WTC11 (cell line): ENCODE measurements at regions not wholly inside any gene's neighbourhood (a gene's known extent, or its start where the extent isn't known, plus 50 kb on each side); places are given as distances from the start of the nearest gene placed in this dataset.

ENCODE experiments used
- ATAC-seq: fragments of 200-7000 bp; cut with Tn5 transposase; 2 replicates; pipeline ENCODE4 v1.10.0; 2021; ENCODE audit warnings: mild to moderate bottlenecking, moderate library complexity
- CTCF ChIA-PET: fragments of 300-600 bp; sonication (Branson Sonifier 250); formaldehyde crosslinking; loops from one replicate; lab custom pipeline; 2021; ENCODE audit warnings: antibody characterized with exemption; lab: Charles Lee
- POLR2A ChIA-PET: fragments of 350-600 bp; sonication (Branson Sonifier 250); formaldehyde crosslinking; loops from one replicate; lab custom pipeline; 2021; ENCODE audit warnings: antibody characterized with exemption; lab: Charles Lee
- DNase-seq: peaks from one replicate; pipeline ENCODE4 v3.0.0; 2021; ENCODE audit warnings: low spot score
- H3K27ac Mint-ChIP-seq: 2 replicates; pipeline ENCODE4 v1.8.0; 2021; ENCODE audit warnings: mixed read lengths
- H3K27me3 Mint-ChIP-seq: 2 replicates; pipeline ENCODE4 v1.8.0; 2021; ENCODE audit warnings: low read depth, mild to moderate bottlenecking, moderate library complexity, mixed read lengths
- H3K36me3 Mint-ChIP-seq: 2 replicates; pipeline ENCODE4 v1.8.0; 2021; ENCODE audit warnings: mixed read lengths
- H3K4me1 Mint-ChIP-seq: 2 replicates; pipeline ENCODE4 v1.8.0; 2022; ENCODE audit warnings: mixed read lengths
- H3K4me3 Mint-ChIP-seq: 2 replicates; pipeline ENCODE4 v1.8.0; 2021; ENCODE audit warnings: mild to moderate bottlenecking, moderate library complexity, mixed read lengths
- H3K9me3 Mint-ChIP-seq: 2 replicates; pipeline ENCODE4 v1.8.0; 2021; ENCODE audit warnings: mixed read lengths
- ATF1 ChIP-seq: sonication (generic); formaldehyde crosslinking; IDR thresholded peaks from 2 replicates; pipeline ENCODE4 v1.8.1; 2023; ENCODE audit warnings: mild to moderate bottlenecking, moderate library complexity, missing genetic modification reagents
- HMGA2 ChIP-seq: fragments of 250-450 bp; sonication (Bioruptor Pico); IDR thresholded peaks from 2 replicates; pipeline ENCODE4 v1.4.0; 2021; ENCODE audit warnings: mild to moderate bottlenecking, moderate library complexity
- IRF2 ChIP-seq: sonication (generic); formaldehyde crosslinking; IDR thresholded peaks from 2 replicates; pipeline ENCODE4 v1.8.0; 2022; ENCODE audit warnings: low read depth, missing genetic modification reagents, borderline replicate concordance
- NFYB ChIP-seq: sonication (generic); formaldehyde crosslinking; conservative IDR thresholded peaks from 2 replicates; pipeline ENCODE4 v1.8.0; 2022; ENCODE audit warnings: low read depth, missing genetic modification reagents
- ZBTB21 ChIP-seq: sonication (generic); formaldehyde crosslinking; IDR thresholded peaks from 2 replicates; pipeline ENCODE4 v1.8.1; 2023; ENCODE audit warnings: mild to moderate bottlenecking, missing genetic modification reagents, borderline replicate concordance
- ZNF219 ChIP-seq: sonication (generic); formaldehyde crosslinking; IDR thresholded peaks from 2 replicates; pipeline ENCODE4 v1.8.0; 2023; ENCODE audit warnings: missing genetic modification reagents, mild to moderate bottlenecking, borderline replicate concordance
- ZNF232 ChIP-seq: sonication (generic); formaldehyde crosslinking; IDR thresholded peaks from 2 replicates; pipeline ENCODE4 v1.8.0; 2022; ENCODE audit warnings: mild to moderate bottlenecking, missing genetic modification reagents
- ZNF317 ChIP-seq: sonication (generic); formaldehyde crosslinking; IDR thresholded peaks from 2 replicates; pipeline ENCODE4 v1.8.1; 2023; ENCODE audit warnings: low read depth, mild to moderate bottlenecking, moderate library complexity, missing genetic modification reagents, borderline replicate concordance
- ZNF671 ChIP-seq: fragments of 250-450 bp; sonication (Bioruptor Pico); IDR thresholded peaks from 2 replicates; pipeline ENCODE4 v1.8.0; 2021; ENCODE audit warnings: mild to moderate bottlenecking
- TF ChIP-seq, protein P1 (sequence below): fragments of 200-600 bp; IDR thresholded peaks from 2 replicates; pipeline ENCODE4 v1.8.0; 2022; ENCODE audit warnings: antibody characterized with exemption
- TF ChIP-seq, protein P2 (sequence below): sonication (generic); formaldehyde crosslinking; IDR thresholded peaks from 2 replicates; pipeline ENCODE4 v1.8.1; 2023; ENCODE audit warnings: mild to moderate bottlenecking, missing genetic modification reagents, moderate library complexity
- TF ChIP-seq, protein P3 (sequence below): fragments of 250-450 bp; sonication (Bioruptor Pico); conservative IDR thresholded peaks from 2 replicates; pipeline ENCODE4 v1.9.0; 2021; ENCODE audit warnings: mild to moderate bottlenecking
- TF ChIP-seq, protein P4 (sequence below): sonication (generic); formaldehyde crosslinking; IDR thresholded peaks from 2 replicates; pipeline ENCODE4 v1.8.1; 2023; ENCODE audit warnings: mild to moderate bottlenecking, missing genetic modification reagents, moderate library complexity
- TF ChIP-seq, protein P5 (sequence below): fragments of 250-450 bp; sonication (Bioruptor Pico); IDR thresholded peaks from 2 replicates; pipeline ENCODE4 v1.9.0; 2021; ENCODE audit warnings: mild to moderate bottlenecking

DNA sequence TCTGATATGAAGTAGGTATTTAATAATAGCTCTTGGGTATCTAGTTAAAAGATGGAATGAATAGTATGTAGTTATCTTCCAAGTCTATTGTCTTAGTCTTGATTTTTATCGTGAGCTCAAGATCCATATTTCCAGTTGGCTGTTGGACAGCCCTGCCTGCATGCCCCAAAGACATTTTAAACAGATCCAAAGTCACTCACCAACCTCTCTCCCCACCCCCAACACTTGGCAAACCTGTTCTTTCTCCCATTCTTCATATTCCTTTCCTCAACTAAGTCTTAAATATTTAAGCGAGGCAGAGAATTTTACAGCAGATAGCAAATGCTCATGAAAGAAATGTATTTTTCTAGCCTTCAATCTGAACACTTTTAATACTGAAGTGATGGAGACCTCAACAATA is 80.7 kb upstream of the PALS2 start:
- POLR2A ChIA-PET = no interaction called here

DNA sequence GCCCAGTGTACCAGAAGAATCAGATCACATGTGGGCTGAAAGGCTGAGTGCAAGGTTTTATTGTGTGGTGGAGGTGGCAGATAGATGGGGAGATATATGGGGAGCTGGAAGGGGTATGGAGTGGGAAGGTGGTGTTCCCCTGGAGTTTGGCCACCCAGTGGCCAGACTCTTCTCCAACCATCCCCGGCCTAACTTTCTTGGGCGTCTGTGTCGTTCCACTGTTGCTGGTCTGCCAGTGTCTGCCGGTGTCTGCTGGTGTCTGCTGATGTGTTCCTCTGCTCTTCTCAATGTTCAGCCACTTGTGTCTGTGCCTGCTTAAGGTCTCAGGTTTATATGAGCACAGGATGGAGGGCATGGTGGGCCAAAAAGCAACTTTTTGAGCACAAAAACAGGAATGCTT is 78.4 kb upstream of the PALS2 start:
- ChIA-PET CTCF (no interaction called here), POLR2A (no interaction called here)
- no peak for DNase-seq
- H3K4me3 Mint-ChIP-seq = no peak overlapping the region
- no peak overlapping the region for H3K27ac Mint-ChIP-seq
- H3K36me3 Mint-ChIP-seq = peaks cover 8% of the 10 kb centered on the region
- peaks cover 15% of the 10 kb centered on the region for H3K9me3 Mint-ChIP-seq
- ATAC-seq = no peak
- TF ChIP-seq, protein P1, sequence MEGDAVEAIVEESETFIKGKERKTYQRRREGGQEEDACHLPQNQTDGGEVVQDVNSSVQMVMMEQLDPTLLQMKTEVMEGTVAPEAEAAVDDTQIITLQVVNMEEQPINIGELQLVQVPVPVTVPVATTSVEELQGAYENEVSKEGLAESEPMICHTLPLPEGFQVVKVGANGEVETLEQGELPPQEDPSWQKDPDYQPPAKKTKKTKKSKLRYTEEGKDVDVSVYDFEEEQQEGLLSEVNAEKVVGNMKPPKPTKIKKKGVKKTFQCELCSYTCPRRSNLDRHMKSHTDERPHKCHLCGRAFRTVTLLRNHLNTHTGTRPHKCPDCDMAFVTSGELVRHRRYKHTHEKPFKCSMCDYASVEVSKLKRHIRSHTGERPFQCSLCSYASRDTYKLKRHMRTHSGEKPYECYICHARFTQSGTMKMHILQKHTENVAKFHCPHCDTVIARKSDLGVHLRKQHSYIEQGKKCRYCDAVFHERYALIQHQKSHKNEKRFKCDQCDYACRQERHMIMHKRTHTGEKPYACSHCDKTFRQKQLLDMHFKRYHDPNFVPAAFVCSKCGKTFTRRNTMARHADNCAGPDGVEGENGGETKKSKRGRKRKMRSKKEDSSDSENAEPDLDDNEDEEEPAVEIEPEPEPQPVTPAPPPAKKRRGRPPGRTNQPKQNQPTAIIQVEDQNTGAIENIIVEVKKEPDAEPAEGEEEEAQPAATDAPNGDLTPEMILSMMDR = no peak
- TF ChIP-seq ZNF219 (CRISPR knock-in tag) = no peak
- 0 out of 2 replicates have a peak, but pooled peaks have one; percentile 58 for TF ChIP-seq ZNF317 (CRISPR knock-in tag)
- TF ChIP-seq, protein P2, sequence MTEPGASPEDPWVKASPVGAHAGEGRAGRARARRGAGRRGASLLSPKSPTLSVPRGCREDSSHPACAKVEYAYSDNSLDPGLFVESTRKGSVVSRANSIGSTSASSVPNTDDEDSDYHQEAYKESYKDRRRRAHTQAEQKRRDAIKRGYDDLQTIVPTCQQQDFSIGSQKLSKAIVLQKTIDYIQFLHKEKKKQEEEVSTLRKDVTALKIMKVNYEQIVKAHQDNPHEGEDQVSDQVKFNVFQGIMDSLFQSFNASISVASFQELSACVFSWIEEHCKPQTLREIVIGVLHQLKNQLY (CRISPR knock-in tag) = no peak
- H3K4me1 Mint-ChIP-seq = peaks cover 29% of the 10 kb centered on the region
- H3K27me3 Mint-ChIP-seq = peaks cover 9% of the 10 kb centered on the region; the same call in 1 of the 2 replicates

More for the DNA sequence above, 80.7 kb upstream of the PALS2 start:
- peaks cover 15% of the 10 kb centered on the region for H3K9me3 Mint-ChIP-seq
- CTCF ChIA-PET = no interaction called here
- peaks cover 7% of the 10 kb centered on the region; the same call in 1 of the 2 replicates for H3K27me3 Mint-ChIP-seq
- peaks cover 18% of the 10 kb centered on the region for H3K4me1 Mint-ChIP-seq
- peaks cover 8% of the 10 kb centered on the region for H3K36me3 Mint-ChIP-seq
- H3K4me3 Mint-ChIP-seq = no peak overlapping the region
- TF ChIP-seq ZNF232 (CRISPR knock-in tag) (no peak), ZBTB21 (CRISPR knock-in tag) (no peak), NFYB (CRISPR knock-in tag) (no peak), ATF1 (CRISPR knock-in tag) (no peak), ZNF671 (CRISPR knock-in tag) (no peak), HMGA2 (no peak), IRF2 (CRISPR knock-in tag) (no peak)
- TF ChIP-seq, protein P3, sequence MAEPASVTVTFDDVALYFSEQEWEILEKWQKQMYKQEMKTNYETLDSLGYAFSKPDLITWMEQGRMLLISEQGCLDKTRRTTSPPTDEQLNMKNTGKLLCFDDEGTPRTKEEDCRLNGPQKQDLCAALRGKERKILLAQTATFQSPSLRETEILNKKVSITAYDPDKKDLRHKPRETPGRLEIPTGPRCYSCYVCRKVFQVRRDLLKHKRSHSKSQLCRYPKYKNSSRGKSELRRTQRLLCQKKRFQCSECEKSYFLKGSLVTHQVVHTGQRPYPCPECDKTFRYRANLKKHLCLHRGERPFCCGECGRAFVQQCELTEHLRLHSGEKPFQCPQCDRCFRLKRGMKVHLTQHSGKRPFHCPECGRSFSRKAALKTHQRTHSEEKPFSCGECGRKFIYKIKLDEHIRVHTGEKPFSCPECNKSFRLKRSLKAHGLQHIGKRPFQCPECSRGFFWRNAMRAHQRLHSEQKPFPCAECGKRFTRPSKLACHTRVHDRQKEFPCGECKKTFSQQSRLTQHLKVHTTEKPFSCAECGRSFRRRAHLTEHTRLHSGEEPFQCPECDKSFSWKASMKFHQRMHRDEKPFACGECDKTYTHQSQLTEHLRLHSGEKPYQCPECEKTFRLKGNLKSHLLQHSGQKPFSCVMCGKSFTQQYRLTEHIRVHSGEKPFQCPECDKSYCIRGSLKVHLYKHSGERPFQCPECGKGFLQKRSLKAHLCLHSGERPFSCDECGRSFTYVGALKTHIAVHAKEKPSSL (CRISPR knock-in tag) = no peak
- TF ChIP-seq, protein P4, sequence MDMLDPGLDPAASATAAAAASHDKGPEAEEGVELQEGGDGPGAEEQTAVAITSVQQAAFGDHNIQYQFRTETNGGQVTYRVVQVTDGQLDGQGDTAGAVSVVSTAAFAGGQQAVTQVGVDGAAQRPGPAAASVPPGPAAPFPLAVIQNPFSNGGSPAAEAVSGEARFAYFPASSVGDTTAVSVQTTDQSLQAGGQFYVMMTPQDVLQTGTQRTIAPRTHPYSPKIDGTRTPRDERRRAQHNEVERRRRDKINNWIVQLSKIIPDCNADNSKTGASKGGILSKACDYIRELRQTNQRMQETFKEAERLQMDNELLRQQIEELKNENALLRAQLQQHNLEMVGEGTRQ (CRISPR knock-in tag) = no peak
- DNase-seq (no peak), ATAC-seq (no peak)
- no peak overlapping the region for H3K27ac Mint-ChIP-seq

DNA sequence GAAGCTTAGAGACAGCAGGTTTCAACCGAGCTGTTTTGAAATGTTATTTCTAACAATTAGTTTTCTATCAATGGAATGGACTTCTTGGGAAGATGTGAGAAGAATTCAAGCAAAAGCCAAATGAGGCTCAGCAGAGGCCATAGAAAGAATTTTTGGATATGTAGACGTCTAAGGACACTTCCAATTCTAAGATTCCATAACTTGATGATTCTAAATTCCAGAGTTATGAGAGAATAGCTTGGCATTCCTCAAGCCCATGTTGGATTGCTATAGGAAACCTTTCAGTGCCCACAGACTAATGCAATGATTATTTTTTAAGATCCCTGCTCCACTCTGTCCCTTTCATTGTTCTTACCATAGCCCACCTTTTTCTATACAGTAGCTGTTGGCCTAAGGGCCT is 77.2 kb upstream of the PALS2 start:
- Mint-ChIP-seq H3K9me3 (peaks cover 15% of the 10 kb centered on the region), H3K27me3 (peaks cover 9% of the 10 kb centered on the region; the same call in 1 of the 2 replicates), H3K27ac (no peak overlapping the region), H3K4me1 (peaks cover 39% of the 10 kb centered on the region), H3K4me3 (no peak overlapping the region), H3K36me3 (peaks cover 8% of the 10 kb centered on the region)
- CTCF ChIA-PET = interaction anchor here (0.6 to 1.0 kb wide), 2 partner anchors 17 to 21 kb away, joined by 3 read pairs; no protein-coding TSS in a partner anchor
- DNase-seq (no peak), ATAC-seq (no peak)
- POLR2A ChIA-PET = no interaction called here
- TF ChIP-seq, protein P5, sequence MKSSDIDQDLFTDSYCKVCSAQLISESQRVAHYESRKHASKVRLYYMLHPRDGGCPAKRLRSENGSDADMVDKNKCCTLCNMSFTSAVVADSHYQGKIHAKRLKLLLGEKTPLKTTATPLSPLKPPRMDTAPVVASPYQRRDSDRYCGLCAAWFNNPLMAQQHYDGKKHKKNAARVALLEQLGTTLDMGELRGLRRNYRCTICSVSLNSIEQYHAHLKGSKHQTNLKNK (CRISPR knock-in tag) = no peak
